ENCODE measurements at regions not wholly inside any gene's neighbourhood (a gene's known extent, or its start where the extent isn't known, plus 50 kb on each side); places are given as distances from the start of the nearest gene placed in this dataset.

DNA sequence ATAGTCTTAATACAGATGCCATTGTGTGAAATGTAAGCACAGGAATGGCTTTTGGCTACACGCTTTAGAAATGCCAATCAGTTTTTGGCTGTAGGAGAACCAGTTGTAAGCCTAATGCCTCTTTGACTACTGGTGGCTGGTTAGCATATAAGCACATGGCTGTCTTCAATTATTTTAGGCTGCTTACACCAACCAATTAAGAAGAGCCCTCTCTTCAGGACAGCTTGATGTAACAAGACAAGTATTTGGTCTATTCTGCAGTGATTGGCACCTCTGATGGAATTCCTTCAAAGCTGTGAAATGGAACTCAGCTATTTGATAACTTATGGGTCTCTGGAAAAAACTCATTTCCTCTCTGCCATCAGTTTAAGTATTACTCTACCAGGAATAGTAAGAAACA is 680.1 kb upstream of the FSHR start (continued):
- TF ChIP-seq ZNF462 (CRISPR knock-in tag; IDR thresholded peaks at IDR 0.05) (no peak), CREB1 (CRISPR knock-in tag; IDR thresholded peaks at IDR 0.05; ENCODE audit: low read depth) (no peak)

- Mint-ChIP-seq H3K4me3 (no peak overlapping the region), H3K9me3 (no peaks in the 10 kb centered on the region), H3K27me3 (ENCODE audit: insufficient read depth, low read depth, poor library complexity) (no peaks in the 10 kb centered on the region), H3K36me3 (ENCODE audit: low read depth) (no peaks in the 10 kb centered on the region), H3K27ac (no peak overlapping the region), H3K4me1 (peaks cover 3% of the 10 kb centered on the region; the same call in 1 of the 3 replicates)
- no peaks in the 10 kb centered on the region for H3K36me3 ChIP-seq (ENCODE audit: insufficient read depth)
- no peak overlapping the region for H2AFZ ChIP-seq
- TF ChIP-seq, protein P1, sequence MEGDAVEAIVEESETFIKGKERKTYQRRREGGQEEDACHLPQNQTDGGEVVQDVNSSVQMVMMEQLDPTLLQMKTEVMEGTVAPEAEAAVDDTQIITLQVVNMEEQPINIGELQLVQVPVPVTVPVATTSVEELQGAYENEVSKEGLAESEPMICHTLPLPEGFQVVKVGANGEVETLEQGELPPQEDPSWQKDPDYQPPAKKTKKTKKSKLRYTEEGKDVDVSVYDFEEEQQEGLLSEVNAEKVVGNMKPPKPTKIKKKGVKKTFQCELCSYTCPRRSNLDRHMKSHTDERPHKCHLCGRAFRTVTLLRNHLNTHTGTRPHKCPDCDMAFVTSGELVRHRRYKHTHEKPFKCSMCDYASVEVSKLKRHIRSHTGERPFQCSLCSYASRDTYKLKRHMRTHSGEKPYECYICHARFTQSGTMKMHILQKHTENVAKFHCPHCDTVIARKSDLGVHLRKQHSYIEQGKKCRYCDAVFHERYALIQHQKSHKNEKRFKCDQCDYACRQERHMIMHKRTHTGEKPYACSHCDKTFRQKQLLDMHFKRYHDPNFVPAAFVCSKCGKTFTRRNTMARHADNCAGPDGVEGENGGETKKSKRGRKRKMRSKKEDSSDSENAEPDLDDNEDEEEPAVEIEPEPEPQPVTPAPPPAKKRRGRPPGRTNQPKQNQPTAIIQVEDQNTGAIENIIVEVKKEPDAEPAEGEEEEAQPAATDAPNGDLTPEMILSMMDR (conservative IDR thresholded peaks at IDR 0.05; ENCODE audit: low read depth in 2 of 2): no peak
- no peak for TF ChIP-seq POLR2AphosphoS5 (IDR thresholded peaks at IDR 0.05; ENCODE audit: low read depth)
- ATAC-seq (no peak), DNase-seq (ENCODE audit: low spot score) (no peak)
- H3K4me2 ChIP-seq: no peak overlapping the region
- no peaks in the 10 kb centered on the region for H3K27me3 ChIP-seq (ENCODE audit: insufficient read depth)
- H3K27ac ChIP-seq (ENCODE audit: low read depth): no peak overlapping the region
- no peak overlapping the region for H3K4me3 ChIP-seq
- no peaks in the 10 kb centered on the region for H4K20me1 ChIP-seq (replicated peaks; ENCODE audit: insufficient read depth)
- no peaks in the 10 kb centered on the region for H3K9me2 ChIP-seq (ENCODE audit: insufficient read depth)
- no peaks in the 10 kb centered on the region for H3F3A ChIP-seq (replicated peaks; ENCODE audit: low read depth)
- no peaks in the 10 kb centered on the region for H3K4me1 ChIP-seq (ENCODE audit: insufficient read depth)
- H3K79me2 ChIP-seq (replicated peaks; ENCODE audit: insufficient read depth): no peaks in the 10 kb centered on the region
Measured at GRCh38 chr2:49832555-49832954, 678.2 kb upstream of the FSHR start.

Data from GM23338 (cell line).